COLO668 (cell line): ENCODE measurements at regions not wholly inside any gene's neighbourhood (a gene's known extent, or its start where the extent isn't known, plus 50 kb on each side); places are given as distances from the start of the nearest gene placed in this dataset.
"Not testable (repeated sequence)": the region's sequence is repeated elsewhere in the genome, so short reads cannot be mapped to it uniquely, and the experiment has no call there.

Source experiments
- DNase-seq: peaks from one replicate; lab custom pipeline; 2025; ENCODE audit not compliant: unreplicated experiment; lab: John Stamatoyannopoulos, UW

DNA sequence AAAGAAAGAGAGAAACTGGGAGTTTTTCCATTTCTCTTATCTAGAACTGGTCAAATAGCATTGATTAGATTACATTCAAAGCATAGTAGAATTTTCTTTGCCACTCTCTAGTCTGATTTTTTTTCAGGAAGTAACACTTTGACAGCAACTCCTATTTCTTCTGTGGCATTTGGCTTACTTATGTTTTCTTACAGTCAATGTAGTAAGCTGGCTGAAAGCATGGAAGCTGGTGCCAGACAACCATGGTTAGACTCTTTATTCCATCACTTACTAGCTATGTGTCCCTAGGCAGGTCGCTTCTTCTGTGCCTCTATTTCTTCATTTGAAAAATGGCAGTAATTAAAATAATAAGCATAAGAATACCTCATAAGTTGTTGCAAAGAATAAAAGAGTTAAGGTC lies 54.2 kb upstream of the OPRM1 start:
- DNase-seq = no peak

DNA sequence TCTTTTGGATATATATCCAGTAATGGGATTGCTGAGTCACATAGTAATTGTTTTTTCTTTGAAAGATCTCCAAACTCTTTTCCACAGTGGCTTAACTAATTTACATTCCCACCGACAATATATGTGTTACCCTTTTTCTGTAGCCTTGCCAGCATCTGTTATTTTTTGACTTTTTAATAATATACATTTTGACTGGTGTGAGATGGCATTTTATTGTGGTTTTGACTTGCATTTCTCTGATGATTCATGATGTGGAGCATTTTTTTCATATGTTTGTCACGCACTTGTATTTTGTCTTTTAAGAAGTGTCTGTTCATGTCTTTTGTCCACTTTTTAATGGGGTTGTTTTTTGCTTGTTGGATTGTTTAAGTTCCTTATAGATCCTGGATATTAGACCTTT lies 58.9 kb upstream of the OPRM1 start:
- no peak for DNase-seq

DNA sequence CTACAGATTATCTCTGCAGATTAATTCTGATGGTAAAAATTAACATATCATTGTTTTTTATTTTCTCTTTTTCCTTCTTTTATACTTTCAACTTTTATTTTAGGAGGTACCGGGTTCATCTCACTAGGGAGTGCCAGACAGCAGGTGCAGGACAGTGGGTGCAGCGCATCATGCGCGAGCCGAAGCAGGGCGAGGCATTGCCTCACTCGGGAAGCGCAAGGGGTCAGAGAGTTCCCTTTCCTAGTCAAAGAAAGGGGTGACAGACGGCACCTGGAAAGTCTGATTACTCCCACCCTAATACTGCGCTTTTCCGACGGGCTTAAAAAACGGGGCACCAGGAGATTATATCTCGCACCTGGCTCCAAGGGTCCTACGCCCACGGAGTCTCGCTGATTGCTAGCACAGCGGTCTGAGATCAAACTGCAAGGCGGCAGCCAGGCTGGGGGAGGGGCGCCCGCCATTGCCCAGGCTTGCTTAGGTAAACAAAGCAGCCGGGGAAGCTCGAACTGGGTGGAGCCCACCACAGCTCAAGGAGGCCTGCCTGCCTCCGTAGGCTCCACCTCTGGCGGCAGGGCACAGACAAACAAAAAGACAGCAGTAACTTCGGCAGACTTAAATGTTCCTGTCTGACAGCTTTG lies 60.0 kb upstream of the OPRM1 start:
- DNase-seq = not testable (repeated sequence)

DNA sequence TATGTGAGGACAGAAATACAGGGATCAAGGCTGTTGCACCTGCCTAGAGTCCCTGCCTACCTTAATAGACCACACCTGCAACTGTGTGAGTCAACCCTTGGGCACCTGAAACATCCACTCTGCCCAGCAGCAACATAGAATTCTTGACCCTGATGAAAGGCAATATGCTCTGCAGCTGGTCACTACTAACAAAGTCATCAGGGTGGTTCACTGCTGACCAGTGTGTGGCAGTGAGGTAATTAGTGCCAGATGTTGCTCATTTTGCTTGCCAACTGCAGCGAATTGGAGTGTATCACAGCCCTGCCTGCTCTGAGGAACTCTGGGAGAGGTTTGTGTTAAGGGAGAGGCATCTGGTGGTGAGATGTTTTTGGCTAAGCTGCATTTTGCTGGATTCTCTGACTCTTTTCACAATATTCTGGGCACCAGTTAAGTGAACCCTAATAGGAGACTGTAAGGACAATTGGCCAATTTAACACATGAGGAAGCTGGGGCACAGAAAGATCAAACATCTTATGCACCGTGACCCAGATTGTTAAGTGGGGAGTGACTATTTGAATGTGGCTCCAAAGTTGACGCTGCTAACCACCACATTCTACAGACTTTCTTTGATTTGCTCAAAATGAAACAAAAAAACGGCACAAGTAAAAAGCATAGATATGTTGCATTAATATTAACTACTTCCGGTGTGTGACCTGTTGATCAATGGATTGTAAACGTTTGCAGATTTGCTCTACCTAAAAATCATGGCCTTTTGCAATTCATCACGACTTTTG lies 61.9 kb upstream of the OPRM1 start:
- no peak for DNase-seq

DNA sequence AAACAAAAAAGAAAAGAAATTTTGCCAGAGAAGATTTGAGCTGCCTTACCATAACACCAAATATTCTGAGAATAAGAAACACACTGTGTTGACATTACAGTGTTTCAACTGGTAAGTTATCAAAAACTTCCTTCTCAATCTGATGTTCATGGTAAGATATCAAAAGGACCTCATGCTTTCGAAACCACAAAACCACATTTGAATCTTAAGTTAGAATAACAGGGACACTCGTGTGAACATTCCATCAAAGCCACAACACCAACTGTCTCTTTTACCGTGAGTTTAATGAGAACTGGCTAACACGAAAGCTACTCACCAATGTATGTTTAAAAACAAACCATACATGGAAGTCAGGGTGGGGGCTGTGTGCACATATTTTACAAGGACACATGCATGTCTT lies 73.0 kb upstream of the OPRM1 start:
- no peak for DNase-seq

DNA sequence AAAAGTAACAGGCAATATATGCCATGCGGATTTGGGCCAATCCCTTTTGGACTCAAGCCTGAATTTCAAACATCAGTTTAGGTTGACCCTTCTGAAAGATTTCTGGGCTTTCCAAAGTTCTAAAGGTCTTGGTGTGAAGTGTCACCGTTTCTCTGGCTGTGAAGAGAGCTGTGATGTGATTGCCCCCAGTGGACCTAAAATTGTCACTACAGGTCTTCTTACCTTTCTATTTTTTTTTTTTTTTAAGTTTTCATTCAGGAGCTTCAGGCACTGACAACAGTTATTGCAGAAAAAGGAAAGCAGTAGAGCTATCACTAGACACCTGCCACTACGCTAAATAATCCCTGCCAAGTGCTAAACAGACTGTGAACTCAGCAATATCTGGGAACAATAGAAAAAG lies 75.7 kb upstream of the OPRM1 start:
- DNase-seq = no peak

DNA sequence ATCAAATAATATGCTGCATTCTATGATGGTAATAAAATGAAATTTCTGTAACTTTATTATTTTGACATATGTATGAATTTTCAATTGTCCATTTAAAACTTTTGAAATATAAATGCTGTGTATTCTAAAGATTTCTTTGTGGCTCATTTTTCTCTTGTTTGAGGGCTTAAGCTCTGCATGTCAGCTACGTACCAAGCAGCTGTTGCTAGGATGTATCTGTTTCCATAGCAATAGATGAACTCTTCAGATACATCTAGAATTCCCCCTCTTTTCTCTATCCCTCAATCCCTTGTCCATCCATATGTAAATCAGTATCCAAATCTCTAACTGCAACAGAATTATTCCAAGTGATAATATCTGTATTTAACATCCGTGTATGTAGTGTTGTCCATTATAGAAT lies 76.5 kb upstream of the OPRM1 start:
- no peak for DNase-seq

DNA sequence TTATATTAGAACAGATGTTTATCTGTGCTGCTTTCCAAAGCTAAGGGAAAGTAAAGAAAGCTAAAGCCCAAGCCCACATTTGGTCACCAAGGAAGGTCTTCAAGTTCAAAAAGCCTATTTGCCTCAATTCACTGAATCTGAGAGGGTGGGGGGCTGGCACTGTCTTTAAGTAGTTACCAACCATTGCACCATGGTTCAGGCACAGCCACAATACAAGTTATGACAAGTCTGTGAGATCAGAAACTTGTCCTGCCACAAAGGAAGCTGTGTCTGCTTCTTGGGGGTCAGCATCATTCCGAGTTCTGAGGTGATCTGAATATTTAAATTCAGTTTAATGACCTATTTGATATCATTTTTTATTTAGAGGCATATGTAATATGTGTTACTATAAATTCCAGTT lies 78.3 kb upstream of the OPRM1 start:
- no peak for DNase-seq

DNA sequence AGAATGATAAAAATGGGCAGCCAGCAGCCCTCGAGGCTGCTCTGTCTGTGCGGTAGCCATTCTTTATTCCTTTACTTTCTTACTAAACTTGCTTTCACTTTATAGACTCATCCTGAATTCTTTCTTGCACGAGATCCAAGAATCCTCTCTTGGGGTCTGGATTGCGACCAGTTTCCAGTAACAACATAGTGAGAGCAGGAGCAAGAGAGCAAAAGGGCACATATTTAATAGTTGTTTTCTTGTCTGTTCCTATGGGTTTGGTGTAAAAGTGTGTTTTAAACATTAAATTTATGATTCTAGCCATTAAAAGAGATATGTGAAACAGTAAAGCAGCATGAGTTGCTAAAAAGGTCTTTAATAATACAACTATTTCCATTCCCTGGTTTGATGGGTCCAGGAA lies 78.8 kb upstream of the OPRM1 start:
- no peak for DNase-seq

DNA sequence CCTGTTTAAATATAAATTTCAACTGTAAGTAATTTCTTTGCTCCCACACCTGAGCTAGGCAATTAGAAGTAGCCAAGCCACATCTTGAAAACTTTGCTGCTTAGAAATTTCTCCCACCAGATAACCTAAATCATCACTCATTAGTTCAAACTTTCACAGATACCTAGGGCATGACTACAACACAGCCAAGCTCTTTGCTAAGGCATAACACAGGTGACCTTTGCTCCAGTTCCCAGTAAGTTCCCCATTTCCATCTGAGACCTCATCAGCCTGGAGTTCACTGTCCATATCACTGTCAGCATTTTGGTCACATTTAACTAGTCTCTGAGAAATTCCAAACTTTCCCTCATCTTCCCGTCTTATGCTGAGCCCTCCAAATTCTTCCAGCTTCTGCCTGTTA lies 79.8 kb upstream of the OPRM1 start:
- no peak for DNase-seq

DNA sequence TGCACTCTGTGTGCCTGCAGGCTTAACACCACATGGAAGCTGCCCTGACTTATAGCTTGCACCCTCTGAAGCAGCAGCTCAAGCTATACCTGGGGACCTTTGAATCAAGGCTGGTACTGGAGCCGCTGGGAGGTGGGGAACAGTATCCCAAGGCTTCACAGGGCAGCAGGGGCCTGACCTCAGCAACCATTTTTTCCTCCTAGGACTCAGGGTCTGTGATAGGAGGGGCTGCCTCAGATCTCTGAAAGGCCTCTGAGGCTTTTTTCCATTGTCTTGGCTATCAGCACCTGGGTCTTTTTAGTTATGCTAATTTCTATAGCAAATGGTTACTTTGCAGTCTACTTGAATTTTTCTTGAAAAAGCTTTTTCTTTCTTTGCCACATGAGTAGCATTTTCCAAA lies 80.2 kb upstream of the OPRM1 start:
- no peak for DNase-seq

DNA sequence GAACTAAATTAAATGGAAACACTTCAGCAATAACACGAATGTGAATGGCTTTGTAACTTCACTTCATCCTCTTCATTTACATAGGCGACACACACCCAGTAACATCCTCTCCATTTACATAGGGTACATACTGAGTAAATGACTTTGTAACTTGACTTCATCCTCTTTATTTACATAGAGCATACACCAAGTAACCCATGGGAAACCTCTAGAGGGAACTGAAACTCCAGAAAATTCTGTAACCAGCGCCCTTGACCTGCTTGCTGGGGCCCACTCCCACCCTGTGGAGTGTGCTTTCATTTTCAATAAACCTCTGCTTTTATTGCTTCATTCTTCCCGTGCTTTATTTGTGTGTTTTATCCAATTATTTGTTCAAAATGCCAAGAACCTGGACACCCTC lies 81.6 kb upstream of the OPRM1 start:
- DNase-seq = no peak

DNA sequence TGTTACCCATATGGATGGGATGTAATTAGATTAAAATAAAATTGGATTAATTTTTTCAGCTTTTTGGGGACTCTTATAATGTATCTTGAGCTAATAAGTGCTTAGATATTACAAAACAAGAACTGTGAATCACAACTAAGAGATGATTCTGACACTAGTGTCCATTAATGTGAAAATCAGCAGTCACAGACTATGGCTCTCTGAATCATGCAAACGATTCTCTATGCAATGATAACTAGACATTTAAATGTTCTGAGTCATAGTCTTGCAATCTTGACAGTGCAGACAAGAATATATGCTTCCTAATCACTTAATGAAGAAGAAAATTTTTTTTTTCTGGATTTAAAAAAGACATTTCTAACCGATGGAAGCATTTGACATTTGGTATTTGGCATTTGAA lies 82.2 kb upstream of the OPRM1 start:
- no peak for DNase-seq

DNA sequence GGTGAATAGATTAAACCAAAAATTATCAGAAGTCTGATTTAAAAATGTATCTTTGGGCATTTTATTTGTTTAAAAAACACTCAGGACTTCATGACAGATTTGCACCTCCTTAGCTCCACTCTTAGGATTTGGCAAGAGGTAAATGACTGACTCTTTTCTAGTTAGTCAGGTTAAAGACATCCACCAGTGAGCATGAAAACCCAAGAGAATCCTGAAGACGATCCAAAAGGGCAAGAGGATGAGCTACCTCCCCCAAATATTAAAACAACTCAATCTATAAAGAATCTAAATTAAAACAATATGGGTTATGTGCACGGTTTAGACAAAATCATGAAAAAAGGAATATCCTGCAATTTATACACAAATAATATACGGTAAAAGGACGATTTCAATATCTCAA lies 89.4 kb upstream of the OPRM1 start:
- DNase-seq = no peak

DNA sequence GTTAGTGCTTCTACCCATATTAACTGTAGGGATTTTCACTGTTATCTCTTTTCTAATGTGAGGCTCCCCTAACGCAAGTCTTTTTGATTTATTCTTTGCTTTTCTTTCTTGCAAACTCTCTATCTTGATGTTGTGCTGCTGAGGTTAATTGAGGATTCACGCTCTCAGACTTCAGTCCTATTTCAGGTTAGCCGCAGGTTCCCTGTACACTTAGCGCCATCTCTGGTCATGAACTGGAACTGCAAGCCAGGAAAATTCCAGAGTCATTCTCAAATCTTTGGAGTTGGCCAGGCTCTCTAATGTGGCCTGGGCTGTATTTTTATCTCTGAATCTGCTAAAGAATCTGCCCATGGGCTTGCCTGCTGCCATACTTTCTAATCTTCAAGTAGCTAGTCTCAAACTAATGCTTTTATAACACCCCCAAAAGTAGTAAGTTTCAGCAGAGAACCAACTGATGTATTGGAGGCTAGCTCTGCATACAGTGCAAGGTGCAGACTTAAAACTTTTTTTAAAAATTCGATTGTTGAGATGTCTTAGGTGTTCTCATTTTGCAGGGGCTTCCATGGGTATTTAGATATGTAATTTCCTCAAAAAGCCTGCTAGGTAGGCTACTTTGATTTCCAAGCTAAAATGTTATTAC lies 91.1 kb upstream of the OPRM1 start:
- no peak for DNase-seq

DNA sequence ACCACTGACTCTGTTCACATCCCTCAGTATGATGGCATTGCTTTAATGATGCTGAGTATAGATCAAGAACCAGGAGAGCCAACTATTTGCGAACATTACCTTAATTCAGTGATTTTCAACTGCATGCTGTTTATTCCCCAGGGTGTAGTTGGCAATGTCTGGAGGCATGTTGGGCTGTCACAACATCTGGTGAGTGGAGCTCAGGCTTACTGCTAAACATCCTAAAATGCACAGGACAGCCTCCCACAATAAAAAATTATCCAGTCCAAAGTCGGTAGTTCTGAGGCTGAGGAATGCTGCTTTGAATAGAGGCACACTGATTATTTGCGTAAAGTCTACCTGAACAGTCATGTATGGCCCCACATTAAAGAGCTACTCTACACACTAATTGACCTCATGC lies 94.8 kb upstream of the OPRM1 start:
- no peak for DNase-seq

DNA sequence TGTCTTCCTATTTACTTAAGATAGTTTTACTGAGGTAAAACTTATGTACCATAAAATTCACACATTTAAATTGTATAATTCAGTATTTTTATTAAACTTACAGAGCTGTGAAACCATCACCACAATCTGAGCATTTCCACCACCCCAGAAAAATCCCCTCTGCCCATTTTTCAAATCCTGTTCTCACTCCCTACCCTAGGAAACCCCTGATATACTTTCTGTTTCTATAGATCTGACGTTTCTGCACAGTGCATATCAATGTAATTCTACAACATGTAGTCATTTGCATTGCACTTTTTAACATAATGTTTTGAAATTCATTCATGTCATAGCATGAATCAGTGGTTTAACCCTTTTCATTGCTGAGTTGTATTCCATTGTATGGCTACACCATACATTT lies 96.7 kb upstream of the OPRM1 start:
- DNase-seq = no peak

DNA sequence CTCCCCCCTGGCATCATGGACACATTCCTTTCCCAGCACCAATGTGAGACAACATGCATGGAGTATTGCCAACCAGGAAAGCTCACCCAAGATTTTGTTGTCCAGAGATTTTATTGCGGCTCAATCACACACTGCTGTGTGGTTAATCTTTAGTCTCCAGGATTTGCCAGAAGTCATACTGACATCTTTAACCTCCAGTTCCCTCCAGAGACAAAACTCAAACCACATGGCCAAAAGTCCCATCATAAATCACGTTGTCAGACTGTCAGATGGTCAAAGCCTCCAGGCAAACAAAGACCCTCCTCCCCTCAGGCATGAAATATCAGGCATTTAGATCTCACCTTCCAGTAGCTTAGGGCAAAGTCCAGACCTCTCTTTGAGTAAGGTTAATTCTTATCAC lies 97.3 kb upstream of the OPRM1 start:
- DNase-seq = no peak

DNA sequence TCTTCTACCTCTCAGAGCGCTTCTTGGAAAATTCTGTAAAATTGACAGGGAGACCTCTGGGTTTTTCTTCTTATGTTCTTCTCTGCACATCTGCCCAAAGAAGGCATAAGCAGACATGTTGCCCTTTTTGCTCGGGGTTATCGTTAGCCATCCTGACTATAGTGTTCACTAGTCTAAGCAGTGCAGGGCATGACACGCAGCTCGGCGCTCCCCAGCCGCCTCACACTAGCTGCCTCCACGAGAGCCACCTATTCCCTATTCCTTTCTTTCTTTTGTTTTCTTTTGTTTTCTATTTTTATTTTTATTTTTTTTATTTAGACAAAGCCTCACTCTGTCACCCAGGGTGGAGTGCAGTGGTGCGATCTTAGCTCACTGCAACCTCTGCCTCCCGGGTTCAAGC lies 100.2 kb upstream of the OPRM1 start:
- DNase-seq = no peak

DNA sequence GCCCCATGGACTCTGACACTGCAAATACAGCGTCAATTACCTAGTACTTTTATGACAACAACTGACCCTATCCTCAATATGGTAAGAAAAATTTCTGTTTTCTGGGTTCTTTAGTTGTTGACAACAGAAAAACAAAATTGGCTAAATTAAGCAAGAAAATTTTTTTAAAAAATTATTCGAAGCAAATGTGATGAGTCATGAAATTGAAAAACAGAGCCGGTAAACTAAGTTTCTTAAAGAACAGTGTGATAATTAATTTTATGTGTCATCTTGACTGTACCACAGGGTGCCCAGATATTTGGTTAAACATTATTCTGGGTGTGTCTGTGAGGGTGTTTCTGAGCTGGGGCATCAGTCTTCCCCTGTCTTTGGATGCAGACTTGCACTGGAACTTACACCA lies 107.6 kb upstream of the OPRM1 start:
- no peak for DNase-seq

DNA sequence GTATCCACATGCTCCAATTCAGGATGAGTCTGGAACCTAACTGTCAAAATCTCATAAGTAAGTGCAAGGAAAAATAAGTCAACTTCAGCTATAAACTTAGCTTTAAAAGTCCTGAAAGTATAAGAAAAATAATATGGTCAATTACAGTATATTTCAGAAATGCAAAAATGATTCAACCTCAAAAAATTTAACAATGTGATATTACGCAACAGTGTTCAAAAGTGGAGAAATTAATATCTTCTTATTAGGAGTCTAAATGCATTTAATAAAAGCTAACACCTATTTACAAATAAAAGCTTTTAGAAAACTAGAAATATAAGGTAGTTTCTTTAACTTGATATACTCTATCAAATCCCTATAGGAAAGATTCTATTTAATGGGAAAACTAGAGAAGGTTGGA lies 111.2 kb upstream of the OPRM1 start:
- no peak for DNase-seq

DNA sequence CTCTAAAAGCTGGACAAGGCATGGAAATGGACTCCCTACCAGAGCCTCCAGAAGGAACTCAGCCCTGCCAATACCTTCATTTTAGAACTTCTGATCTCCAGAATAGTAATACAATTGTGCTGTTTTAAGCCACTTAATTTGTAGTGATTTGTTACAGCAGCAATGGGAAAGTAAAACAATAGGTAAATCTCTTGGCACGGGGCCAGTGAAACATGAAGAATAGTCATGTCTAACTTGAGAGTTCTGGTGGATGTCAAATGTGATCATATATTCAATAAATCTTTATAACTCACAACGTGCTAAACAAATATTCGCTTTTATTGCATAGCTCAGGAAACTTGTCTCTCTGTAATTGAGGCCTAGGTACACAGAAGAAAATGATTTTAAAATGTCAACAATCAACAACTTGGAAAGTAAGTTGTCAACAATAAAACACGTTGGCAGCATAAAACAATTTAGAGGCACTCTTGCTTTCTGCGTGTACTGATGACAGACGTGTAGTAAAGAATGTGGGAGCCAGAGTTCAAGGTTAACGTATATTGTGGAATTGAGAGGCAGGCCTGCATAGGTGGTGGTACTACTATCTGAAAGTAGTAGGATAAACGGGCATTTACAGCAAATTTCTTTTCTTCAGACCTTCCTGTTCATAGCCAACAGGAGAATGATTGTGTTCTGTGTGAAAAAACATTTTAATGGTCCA lies 140.5 kb upstream of the OPRM1 start:
- DNase-seq = no peak
